ENCODE measurements at regions not wholly inside any gene's neighbourhood (a gene's known extent, or its start where the extent isn't known, plus 50 kb on each side); places are given as distances from the start of the nearest gene placed in this dataset.

DNA sequence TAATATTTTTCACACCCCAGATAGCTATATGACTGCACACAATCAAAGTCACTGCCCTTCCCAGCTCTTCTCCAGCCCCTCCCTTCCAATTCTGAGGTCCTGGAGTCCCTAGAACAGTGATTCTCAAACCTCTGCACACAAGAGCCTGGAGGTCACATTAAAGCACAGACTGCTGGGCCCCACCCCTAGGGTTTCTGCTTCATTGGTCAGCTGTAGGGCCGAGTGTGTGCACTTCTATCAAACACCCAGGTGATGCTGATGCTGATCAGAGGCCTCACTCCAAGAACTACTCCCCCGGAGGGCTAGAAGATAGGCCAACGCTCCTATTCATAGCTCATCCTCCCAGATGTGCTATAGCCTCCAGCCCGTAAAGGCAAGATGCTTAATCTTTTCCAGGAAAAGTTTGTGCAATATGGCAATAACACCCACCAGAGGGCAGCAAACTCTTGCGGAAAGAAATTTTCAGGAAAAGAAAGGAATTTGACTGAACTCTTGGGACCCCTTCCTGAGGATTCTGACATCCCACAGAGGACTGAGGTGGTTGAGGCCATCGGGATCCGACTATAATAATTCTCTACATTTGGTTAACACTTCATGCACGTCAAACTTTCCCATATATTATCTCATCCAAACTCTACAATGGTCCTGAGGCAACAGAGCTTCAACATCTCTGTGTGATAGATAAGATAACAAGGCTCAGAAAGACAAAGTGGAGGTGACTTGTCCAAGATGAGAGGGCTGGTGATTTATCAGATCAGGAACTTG, 194.2 kb upstream of the PKDCC start:
- DNase-seq (ENCODE audit: low spot score), result peak; percentile 41

DNA sequence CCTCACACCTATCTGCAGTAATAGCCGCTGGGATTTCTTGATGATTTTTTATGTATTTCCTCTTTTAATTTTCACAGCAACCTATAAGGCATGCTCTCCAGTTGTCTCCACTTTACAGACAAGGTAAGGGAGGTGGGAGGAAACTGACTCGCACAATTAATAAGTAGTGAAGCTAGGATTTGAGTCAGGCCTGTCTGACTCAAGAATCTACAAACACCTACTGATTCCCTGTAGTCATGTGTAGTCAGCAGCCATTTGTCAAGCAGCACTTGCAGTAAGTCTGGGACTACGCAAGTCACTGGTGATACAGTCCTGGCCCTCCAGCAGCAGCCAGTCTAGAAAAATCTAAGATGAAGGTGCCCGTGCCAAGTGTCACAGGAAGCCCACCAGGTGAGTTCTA, 193.6 kb upstream of the PKDCC start:
- DNase-seq (ENCODE audit: low spot score), result no peak

DNA sequence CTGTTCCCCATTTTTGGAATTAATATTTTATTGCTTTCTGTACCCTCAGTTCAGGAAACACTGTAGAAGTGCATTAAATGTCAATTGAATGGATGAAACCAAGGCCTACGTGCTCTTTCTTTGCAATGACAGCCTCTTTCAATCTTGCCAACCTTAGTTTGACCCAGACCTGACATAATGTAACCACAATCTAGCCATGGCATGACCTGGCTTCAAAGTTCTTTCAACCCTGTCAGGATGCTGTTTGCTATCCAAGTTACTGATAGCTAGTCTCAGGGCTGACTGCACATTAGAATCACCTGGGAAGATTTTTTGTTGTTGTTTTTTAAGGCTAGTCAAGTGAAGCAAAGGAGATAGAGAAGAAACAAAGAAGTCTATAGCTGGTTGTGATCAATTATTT, 190.9 kb upstream of the PKDCC start:
- no peak for DNase-seq (ENCODE audit: low spot score)

DNA sequence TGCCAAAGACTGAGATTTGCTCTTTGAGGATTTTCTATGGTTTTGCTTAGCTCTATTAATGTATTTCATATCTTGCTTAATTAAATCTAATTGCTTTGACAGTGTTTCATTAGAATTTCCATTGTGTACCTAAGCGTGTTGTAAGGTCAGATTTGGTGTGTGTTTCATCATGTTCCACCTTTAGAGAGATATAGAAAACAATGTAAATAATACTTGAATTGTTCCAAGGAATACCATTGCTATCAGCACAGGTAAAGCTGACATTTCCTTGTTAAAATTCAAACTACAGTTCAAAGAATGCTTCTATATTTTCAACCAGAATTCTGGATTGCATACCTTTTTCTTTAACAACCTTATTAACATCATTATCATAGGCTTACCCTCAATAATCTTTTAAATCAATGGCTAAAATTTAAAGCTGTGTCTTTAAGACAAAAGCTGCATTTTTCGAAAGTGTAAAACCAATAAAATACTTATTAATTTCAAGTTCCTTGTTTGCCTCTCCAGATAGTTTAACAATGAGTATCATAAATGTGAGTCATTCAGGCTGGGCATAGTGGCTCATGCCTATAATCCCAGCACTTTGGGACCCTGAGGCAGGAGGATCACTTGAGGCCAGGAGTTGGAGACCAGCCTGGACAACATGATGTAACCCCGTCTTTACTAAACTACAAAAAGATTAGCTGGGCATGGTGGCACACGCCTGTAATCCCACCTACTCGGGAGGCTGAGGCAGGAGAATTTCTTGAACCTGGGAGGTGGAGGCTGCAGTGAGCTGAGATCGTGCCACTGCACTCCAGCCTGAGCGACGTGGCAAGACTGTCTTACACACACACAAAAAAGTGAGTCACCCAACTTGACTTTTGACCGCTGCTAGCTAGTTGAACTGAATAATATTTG, 188.0 kb upstream of the PKDCC start:
- DNase-seq (ENCODE audit: low spot score), result no peak

DNA sequence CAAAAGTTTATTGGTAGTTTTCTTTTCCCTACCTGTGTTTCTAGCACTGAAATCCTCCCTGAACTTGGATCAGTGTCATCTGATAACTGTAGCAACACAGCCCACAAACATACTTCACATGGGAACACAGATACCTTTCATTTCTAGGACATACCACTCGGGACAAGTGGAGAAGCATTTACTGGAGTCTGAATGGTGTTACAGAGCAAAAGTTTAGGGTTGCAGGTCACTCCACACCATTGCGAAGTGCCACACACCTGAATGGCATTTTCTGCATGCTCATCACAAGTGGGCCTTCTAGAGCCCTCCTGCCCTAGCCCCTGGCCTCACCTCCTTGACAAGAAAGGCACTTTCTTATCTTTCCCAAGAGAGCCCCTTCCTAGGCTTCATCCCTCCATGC, 184.8 kb upstream of the PKDCC start:
- DNase-seq (ENCODE audit: low spot score), result no peak

- DNase-seq (ENCODE audit: low spot score), result no peak
These were observed 182.6 kb upstream of the PKDCC start for GRCh38 chr2:41865263-41865662.

DNA sequence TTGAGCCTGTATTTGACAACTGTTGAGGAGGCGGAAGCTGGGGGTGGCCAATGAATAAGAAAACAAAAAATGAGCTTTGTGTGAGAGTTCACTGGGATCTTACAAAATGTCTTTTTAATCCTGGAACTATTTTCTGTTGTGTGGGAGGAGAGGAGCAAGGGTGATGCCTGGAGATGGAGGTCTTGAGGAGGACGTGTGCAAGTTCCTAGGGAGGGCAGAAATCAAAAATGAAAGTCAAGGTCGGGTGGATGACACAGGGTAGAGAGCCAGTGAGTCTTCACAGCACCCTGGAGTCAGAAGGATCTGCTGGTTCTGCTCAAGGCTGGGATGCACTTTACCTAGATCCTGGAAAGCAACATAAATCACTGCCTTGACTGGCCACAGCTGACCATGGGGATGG, 180.3 kb upstream of the PKDCC start:
- no peak for DNase-seq (ENCODE audit: low spot score)

DNA sequence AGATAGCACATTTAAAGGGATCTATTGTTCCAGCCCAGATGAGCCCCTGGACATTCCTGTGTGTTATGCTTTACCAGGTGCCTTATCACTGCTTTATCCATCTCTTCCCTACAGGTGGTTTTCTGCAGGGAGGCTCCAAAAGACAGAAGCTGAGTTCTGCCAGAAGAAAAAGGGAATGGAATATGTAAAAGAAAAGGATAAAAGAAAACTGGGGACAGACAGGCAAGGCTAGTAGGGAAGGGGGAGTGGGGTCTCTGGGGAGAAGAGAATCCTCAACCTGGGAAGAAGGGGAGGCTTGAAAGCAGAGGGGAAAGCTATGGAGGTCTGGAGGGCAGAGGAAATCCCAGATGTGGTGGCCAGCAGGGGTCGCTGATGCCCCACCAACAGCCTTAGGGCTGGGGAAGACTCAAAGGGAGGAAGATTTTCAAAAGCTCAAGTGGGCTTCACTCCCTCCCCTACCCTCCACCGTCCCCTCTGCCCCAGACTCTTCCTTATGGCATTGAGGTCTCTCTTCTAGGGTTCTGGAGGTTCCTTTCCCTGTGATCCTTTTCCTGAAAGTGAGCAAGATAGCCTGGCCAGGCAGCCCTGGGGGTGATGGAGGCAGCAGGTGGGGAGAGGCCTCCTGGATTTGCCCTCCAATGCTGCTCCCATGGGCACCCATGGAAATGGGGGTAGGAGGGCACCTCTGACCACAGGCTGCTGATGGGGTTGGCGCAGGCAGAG, 178.1 kb upstream of the PKDCC start:
- peak; percentile 67 for DNase-seq (ENCODE audit: low spot score)

DNA sequence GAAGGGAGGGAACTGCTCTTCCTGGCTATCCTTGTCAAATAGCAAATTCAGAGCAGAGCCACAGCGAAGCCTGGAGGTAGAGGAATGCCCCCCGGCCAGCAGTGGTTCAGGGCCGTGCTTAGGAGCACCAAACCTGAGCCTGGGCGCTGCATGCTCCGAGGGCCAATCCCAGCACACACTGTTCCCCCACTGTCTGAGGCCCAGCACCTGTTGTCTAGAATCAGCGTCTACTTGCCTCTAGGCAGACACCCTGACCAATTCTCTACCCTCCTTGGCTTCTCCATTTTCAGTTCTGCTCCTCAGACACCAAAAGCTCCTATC, 177.6 kb upstream of the PKDCC start:
- no peak for DNase-seq (ENCODE audit: low spot score)

DNA sequence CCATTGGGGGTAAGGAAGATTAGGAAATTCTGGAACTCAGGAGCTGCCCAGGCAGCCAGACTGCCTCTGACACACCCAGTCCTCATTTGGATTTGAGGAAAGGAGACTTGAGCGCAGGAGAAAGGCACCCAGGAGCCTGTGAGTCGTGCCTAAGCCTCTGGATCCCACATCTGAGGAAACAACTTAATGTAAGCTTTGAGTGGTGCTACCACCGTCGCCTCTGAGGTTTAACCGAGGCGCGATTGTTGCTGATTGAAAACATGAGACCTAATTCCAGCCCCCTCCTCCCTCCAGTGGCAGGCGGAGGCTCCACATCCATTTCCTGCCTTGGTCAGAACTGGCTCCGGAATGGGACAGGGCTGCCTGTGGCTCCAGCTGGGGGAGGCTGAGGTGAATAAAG, 176.7 kb upstream of the PKDCC start:
- DNase-seq (ENCODE audit: low spot score), result no peak

GRCh38 chr2:41872646-41873045, 175.2 kb upstream of the PKDCC start:
- DNase-seq (ENCODE audit: low spot score), result no peak

DNA sequence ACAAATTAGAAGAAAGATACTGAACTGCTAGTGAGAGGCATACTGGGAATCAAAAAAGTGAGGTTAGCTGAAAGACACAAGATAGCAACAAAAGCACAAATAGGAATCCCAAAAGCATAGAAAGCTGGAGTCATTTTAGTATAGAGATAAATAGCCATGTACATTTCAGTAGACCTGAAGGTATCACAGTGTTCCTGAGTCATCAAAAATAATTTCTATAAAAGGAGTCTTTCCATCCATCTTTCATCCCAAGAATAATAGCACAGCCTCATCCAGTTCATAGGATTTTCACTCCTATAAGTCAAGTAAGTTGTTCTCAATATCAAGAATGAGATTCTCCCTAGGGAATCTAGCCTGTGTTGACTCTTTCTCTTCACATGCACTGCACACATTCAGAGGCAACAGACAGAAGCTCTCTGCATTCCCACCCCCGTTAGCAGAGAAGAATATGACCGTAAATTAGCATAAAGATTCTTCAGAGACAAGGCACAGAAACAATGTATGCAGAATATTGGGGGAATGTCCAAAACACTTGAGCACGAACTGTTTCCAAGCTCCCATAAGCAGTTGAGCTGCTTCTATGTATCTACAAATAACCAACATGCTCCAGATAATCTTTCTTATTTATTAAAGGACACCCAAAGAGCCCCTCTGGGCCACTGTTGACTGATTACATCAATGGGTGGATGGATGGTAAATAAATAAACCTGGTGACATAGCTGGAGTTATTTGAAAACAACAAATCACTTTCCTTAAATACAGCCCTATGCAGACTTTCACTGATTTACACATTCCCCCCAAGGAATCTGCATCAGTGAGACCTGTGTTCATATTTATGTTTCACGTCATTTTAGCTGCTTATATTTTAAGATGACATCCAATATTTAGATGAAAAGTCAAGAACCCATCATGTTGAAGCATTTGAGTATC, 174.5 kb upstream of the PKDCC start:
- DNase-seq (ENCODE audit: low spot score), result no peak

GRCh38 chr2:41877114-41877678, 170.6 kb upstream of the PKDCC start:
- DNase-seq (ENCODE audit: low spot score), result no peak

GRCh38 chr2:41878056-41878455, 169.8 kb upstream of the PKDCC start:
- DNase-seq (ENCODE audit: low spot score), result no peak

DNA sequence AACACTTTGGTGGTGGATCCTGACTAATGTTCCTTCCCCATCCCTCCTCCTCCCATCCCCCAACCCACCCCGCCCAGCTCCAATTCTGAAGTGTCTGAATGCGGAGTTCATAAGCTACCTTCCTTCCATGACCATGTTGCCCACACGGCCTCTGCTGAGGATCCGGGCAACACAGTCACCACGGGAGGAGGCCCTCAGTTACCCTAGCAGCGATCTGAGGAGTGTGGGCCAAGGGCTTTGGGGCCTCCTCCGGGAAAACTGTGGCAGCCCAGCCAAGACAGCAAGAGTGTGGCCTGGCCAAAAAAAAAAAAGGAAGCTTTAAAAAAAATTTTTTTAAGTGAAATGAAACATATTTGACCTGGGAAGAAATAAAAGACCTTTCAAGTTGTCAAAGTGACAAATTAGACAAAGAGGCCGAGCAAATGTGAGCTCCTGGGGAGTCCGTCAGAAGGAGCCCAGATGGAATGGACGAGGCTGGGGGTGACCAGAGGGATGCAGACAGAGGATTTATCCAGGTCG, 169.0 kb upstream of the PKDCC start:
- no peak for DNase-seq (ENCODE audit: low spot score)

GRCh38 chr2:41879235-41879916, 168.4 kb upstream of the PKDCC start:
- no peak for DNase-seq (ENCODE audit: low spot score)

GRCh38 chr2:41880561-41881243, 167.1 kb upstream of the PKDCC start:
- DNase-seq (ENCODE audit: low spot score), result no peak

- no peak for DNase-seq (ENCODE audit: low spot score)
These were observed 166.6 kb upstream of the PKDCC start for GRCh38 chr2:41881249-41881648.

- no peak for DNase-seq (ENCODE audit: low spot score)
These were observed 163.1 kb upstream of the PKDCC start for GRCh38 chr2:41884718-41885117.

DNA sequence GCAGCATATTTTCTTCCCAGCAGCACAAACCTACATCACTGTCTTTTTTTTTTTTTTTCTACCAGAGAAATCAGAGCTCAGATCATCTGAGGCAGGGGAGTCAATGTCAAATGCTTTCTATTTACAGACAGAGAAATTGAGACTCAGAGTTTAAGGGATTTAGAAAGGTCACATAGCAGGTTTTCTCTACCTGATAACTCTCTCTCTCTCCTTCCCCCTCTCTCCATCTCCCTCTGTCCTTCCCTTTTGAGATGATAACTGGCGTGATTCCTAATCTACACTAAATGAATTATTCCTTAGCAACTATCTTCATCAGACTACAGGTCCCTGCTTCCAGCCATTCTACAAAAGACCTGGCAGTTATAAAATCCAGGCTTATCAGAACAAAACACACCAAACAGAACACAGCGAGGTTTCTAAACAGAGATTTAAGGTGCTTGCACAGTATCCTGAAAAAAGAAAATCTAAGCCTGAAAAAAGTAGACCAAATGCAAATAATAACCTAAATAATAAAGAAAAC, 161.6 kb upstream of the PKDCC start:
- no peak for DNase-seq (ENCODE audit: low spot score)
